OCI-LY7 (cell line): ENCODE measurements at regions not wholly inside any gene's neighbourhood (a gene's known extent, or its start where the extent isn't known, plus 50 kb on each side); places are given as distances from the start of the nearest gene placed in this dataset.

Experiments used
- BruUV-seq: library from RNA; stranded (reverse); fragments of 400-500 nt; replicated peaks from 2 replicates; lab custom pipeline; 2021; lab: Mats Ljungman, UMichigan
- CTCF ChIA-PET: fragments of 300-600 bp; sonication (Branson Sonifier 250); formaldehyde crosslinking; loops from one replicate; lab custom pipeline; 2022; ENCODE audit warnings: antibody characterized with exemption; ENCODE audit not compliant: unreplicated experiment; lab: Charles Lee
- POLR2A ChIA-PET: fragments of 300-600 bp; sonication (Branson Sonifier 250); formaldehyde crosslinking; loops from one replicate; lab custom pipeline; 2022; ENCODE audit warnings: antibody characterized with exemption; lab: Charles Lee
- DNase-seq: peaks from one replicate; pipeline ENCODE4 v3.0.0-alpha.2; 2015; ENCODE audit warnings: low spot score
- H2AFZ ChIP-seq: fragments of 200-600 bp; sonication (generic), shearing (Covaris generic); 2 replicates; pipeline ENCODE4 v1.6.1; 2014; ENCODE audit warnings: mild to moderate bottlenecking, antibody characterized with exemption, low read length, moderate library complexity
- H3K27ac ChIP-seq: fragments of 200-600 bp; sonication (generic); 2 replicates; pipeline ENCODE4 v1.5.1; 2014; ENCODE audit warnings: mixed run types, low read depth, mild to moderate bottlenecking, moderate library complexity, low read length, inconsistent platforms; ENCODE audit not compliant: poor library complexity, severe bottlenecking
- H3K36me3 ChIP-seq: fragments of 200-600 bp; sonication (generic); 2 replicates; pipeline ENCODE4 v1.6.1; 2014; ENCODE audit warnings: mild to moderate bottlenecking, antibody characterized with exemption, low read length, moderate library complexity, mixed read lengths; ENCODE audit not compliant: insufficient read depth
- H3K4me1 ChIP-seq: fragments of 200-600 bp; sonication (generic); 2 replicates; pipeline ENCODE4 v1.5.1; 2014; ENCODE audit warnings: mild to moderate bottlenecking, low read length; ENCODE audit not compliant: insufficient read depth, poor library complexity, severe bottlenecking
- H3K4me2 ChIP-seq: fragments of 200-600 bp; sonication (generic); 2 replicates; pipeline ENCODE4 v1.6.1; 2014; ENCODE audit warnings: mild to moderate bottlenecking, low read length
- H3K4me3 ChIP-seq: fragments of 200-600 bp; sonication (generic); 2 replicates; pipeline ENCODE4 v1.5.1; 2014; ENCODE audit warnings: mild to moderate bottlenecking, low read depth, low read length; ENCODE audit not compliant: poor library complexity, severe bottlenecking
- H3K79me2 ChIP-seq: fragments of 200-600 bp; sonication (generic); 2 replicates; pipeline ENCODE4 v1.6.1; 2016; ENCODE audit warnings: low read depth, mild to moderate bottlenecking, low read length, moderate library complexity, mixed read lengths; ENCODE audit not compliant: insufficient read depth
- H3K9me2 ChIP-seq: fragments of 200-600 bp; sonication (generic); 2 replicates; pipeline ENCODE4 v1.6.1; 2016; ENCODE audit warnings: mild to moderate bottlenecking, low read length, mixed read lengths; ENCODE audit not compliant: insufficient read depth
- H3K9me3 ChIP-seq: fragments of 200-600 bp; sonication (generic); 2 replicates; pipeline ENCODE4 v1.6.1; 2014; ENCODE audit warnings: mild to moderate bottlenecking, mixed run types, low read length, mixed read lengths
- H4K20me1 ChIP-seq: fragments of 200-600 bp; sonication (generic); 2 replicates; pipeline ENCODE4 v1.6.1; 2014; ENCODE audit warnings: mild to moderate bottlenecking, antibody characterized with exemption, low read length, moderate library complexity, mixed read lengths; ENCODE audit not compliant: insufficient read depth
- EZH2phosphoT487 ChIP-seq: fragments of 200-600 bp; sonication (generic); IDR thresholded peaks from 2 replicates; pipeline ENCODE4 v1.6.1; 2018; ENCODE audit warnings: low read depth, borderline replicate concordance, mild to moderate bottlenecking, mixed run types, antibody characterized with exemption, low read length, moderate library complexity, mixed read lengths
- intact Hi-C: fragments of 100-400 bp; cut with micrococcal nuclease; formaldehyde crosslinking; loops from one replicate; pipeline ENCODE4 v1.10.0; 2022; ENCODE audit not compliant: unreplicated experiment
- TF ChIP-seq, protein P1 (sequence below): fragments of 200-600 bp; sonication (generic); conservative IDR thresholded peaks from 2 replicates; pipeline ENCODE4 v1.5.1; 2014; ENCODE audit warnings: mild to moderate bottlenecking, antibody characterized with exemption, low read length, moderate library complexity, mixed read lengths

GRCh38 chr4:103307453-103308247, 109.5 kb upstream of the CENPE start:
- no peak overlapping the region for H2AFZ ChIP-seq
- no peaks in the 10 kb centered on the region for H3K9me2 ChIP-seq
- no peak overlapping the region for H3K27ac ChIP-seq
- DNase-seq, result no peak
- ChIA-PET CTCF (no interaction called here), POLR2A (interaction anchor here (0.6 to 1.9 kb wide), 4 partner anchors 9 to 259 kb away, joined by 3 to 6 read pairs (median 3); no protein-coding TSS in a partner anchor)
- intact Hi-C loops, result no loop called here
- TF ChIP-seq EZH2phosphoT487, result no peak
- TF ChIP-seq, protein P1, sequence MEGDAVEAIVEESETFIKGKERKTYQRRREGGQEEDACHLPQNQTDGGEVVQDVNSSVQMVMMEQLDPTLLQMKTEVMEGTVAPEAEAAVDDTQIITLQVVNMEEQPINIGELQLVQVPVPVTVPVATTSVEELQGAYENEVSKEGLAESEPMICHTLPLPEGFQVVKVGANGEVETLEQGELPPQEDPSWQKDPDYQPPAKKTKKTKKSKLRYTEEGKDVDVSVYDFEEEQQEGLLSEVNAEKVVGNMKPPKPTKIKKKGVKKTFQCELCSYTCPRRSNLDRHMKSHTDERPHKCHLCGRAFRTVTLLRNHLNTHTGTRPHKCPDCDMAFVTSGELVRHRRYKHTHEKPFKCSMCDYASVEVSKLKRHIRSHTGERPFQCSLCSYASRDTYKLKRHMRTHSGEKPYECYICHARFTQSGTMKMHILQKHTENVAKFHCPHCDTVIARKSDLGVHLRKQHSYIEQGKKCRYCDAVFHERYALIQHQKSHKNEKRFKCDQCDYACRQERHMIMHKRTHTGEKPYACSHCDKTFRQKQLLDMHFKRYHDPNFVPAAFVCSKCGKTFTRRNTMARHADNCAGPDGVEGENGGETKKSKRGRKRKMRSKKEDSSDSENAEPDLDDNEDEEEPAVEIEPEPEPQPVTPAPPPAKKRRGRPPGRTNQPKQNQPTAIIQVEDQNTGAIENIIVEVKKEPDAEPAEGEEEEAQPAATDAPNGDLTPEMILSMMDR, result no peak
- H3K4me2 ChIP-seq, result no peak overlapping the region
- no TSS peak for BruUV-seq
- H3K9me3 ChIP-seq, result no peaks in the 10 kb centered on the region
- no peaks in the 10 kb centered on the region for H3K36me3 ChIP-seq
- H3K79me2 ChIP-seq, result no peaks in the 10 kb centered on the region
- no peaks in the 10 kb centered on the region for H4K20me1 ChIP-seq
- no peak overlapping the region for H3K4me3 ChIP-seq
- H3K4me1 ChIP-seq, result no peaks in the 10 kb centered on the region

DNA sequence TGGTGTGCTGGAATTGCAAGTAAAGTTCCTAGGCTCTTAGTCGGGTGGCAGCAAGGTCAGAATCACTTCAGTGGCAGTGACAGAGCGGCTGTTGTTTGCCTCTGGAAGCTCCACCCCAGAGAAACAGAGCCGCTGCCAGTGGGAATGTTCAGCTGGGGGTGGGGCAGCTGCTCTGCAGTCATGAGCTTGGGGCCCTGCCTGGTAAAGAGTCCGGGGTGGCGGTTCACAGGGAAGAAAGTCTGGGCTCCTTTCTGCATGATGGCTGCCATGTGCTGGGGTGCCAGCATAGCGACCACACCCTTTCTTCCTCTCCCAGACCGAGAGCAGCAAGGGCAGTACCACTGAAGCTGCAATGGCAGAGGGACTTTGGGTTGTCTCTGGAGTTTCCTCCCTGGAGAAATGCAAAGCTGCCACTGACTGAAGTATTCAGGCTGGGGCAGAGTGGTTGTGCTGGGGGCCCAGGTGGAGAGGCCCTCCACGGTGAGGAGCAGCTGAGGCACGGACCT, 108.8 kb upstream of the CENPE start:
- DNase-seq, result no peak
- Histone ChIP-seq H3K79me2 (no peaks in the 10 kb centered on the region), H3K36me3 (no peaks in the 10 kb centered on the region), H4K20me1 (no peaks in the 10 kb centered on the region), H3K4me1 (no peaks in the 10 kb centered on the region), H3K4me2 (no peak overlapping the region), H3K27ac (no peak overlapping the region), H3K9me3 (no peaks in the 10 kb centered on the region), H3K4me3 (no peak overlapping the region), H2AFZ (no peak overlapping the region), H3K9me2 (no peaks in the 10 kb centered on the region)
- TF ChIP-seq EZH2phosphoT487, result no peak
- TF ChIP-seq, protein P1, result no peak
- ChIA-PET CTCF (no interaction called here), POLR2A (no interaction called here)
- intact Hi-C loops, result no loop called here
- BruUV-seq, result no TSS peak

DNA sequence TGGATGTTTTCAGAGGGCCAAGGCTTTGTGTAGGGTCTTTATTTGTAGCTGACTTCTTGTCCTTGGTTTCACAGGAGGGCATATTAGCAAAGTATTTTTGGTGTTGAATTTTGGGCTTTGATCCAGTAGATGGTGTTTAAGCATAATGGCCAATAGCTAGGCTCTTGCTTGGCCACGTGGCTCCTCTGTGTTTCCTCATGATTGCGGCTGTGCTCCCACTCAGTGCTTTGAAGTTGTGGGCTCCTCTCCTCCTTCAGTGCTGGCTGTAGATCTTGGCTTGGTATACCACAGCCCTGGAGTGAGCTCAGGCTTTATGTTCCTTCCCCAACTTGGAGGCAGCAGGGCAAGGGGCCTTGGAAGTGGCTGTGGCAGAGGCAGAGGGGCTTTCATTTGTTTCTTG, 107.2 kb upstream of the CENPE start:
- H3K4me3 ChIP-seq, result no peak overlapping the region
- ChIA-PET POLR2A (interaction anchor here (0.7 kb wide), 1 partner anchor 9 kb away, joined by 3 read pairs; no protein-coding TSS in a partner anchor), CTCF (interaction anchor here (0.6 to 0.8 kb wide), 2 partner anchors 12 to 748 kb away, joined by 3 to 4 read pairs; no protein-coding TSS in a partner anchor)
- intact Hi-C loops, result no loop called here
- H3K9me3 ChIP-seq, result no peaks in the 10 kb centered on the region
- H3K27ac ChIP-seq, result no peak overlapping the region
- no peaks in the 10 kb centered on the region for H3K36me3 ChIP-seq
- H3K79me2 ChIP-seq, result no peaks in the 10 kb centered on the region
- BruUV-seq, result no TSS peak
- H4K20me1 ChIP-seq, result no peaks in the 10 kb centered on the region
- H3K9me2 ChIP-seq, result no peaks in the 10 kb centered on the region
- H2AFZ ChIP-seq, result no peak overlapping the region
- H3K4me2 ChIP-seq, result no peak overlapping the region
- no peaks in the 10 kb centered on the region for H3K4me1 ChIP-seq
- TF ChIP-seq, protein P1, result no peak
- DNase-seq, result no peak
